EL (cell line): ENCODE measurements at regions not wholly inside any gene's neighbourhood (a gene's known extent, or its start where the extent isn't known, plus 50 kb on each side); places are given as distances from the start of the nearest gene placed in this dataset.

Experiments
- DNase-seq: peaks from one replicate; pipeline ENCODE4 v3.0.0-alpha.2; 2016

DNA sequence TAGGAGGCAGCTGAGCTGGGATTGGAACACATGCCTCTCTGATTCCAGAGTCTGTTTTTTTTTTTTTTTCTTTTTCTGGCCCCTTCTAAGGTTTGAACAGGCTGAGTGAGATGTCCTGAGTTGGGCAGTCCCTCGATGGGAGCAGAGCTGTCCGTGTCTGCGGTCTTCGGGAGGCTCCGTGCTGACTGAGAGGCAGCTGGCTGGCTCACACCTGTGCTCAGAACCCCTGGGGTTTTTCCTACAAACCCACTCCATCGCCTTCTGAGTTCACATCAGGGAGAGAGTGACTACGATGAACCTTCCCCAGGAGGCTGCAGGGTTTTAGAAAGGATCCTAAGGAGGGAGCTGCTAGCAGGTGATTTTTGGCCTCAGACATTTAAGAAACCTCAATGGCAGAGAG, 92.5 kb downstream of the IRF8 start:
- no peak for DNase-seq

DNA sequence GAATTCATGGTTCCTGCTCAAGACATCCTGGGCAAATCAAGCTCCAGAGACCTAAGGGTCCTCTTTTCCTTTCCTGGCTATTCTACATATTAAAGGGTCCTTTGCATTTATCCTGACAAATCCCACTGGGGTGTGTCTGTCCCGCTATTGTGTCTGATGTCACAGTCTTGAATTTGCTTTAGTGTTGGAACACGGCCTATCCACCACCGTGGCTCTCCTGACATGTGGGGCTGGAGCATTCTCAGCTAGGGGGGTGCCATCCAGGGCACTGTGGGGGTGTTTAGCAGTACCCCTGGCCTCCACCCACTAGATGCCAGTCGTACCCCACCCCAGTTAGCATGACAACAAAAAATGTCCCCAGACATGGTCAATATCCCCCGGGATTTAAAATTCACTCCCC, 92.9 kb downstream of the IRF8 start:
- no peak for DNase-seq

DNA sequence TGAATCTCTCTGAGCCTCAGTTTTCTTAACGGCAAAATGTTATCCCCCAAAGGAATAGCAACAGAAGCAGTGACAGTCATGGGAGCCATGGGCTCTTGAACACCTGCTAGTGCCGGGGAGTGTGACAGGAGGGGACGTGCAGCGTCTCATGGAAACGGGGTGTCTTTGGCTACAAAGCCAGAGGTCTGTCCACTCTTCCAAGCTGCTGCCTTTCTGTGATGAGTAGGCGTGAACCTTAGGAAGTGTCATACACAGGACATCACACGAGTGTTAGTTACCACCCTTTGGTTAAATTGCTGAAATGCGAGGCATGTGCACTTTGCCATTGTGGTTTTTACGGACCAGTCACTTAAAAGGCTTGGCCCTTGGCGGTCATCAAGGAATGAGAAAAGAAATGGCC, 93.4 kb downstream of the IRF8 start:
- DNase-seq = peak; percentile 25

DNA sequence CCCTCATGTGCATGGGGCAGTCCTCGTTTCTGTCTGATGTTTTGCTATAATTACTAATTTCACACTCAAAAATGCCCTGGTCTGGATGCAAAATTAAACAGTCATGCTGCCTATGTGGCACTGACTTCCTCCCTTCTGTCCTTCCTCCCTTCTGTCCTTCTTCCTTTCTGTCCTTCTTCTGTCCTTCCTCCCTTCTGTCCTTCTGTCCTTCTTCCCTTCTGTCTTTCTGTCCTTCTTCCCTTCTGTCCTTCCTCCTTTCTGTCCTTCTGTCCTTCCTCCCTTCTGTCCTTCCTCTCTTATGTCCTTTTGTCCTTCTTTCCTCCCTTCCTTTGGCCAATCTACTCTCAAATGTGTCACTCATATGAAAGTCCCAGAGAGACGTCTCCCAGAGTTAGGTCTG, 93.8 kb downstream of the IRF8 start:
- DNase-seq = no peak

DNA sequence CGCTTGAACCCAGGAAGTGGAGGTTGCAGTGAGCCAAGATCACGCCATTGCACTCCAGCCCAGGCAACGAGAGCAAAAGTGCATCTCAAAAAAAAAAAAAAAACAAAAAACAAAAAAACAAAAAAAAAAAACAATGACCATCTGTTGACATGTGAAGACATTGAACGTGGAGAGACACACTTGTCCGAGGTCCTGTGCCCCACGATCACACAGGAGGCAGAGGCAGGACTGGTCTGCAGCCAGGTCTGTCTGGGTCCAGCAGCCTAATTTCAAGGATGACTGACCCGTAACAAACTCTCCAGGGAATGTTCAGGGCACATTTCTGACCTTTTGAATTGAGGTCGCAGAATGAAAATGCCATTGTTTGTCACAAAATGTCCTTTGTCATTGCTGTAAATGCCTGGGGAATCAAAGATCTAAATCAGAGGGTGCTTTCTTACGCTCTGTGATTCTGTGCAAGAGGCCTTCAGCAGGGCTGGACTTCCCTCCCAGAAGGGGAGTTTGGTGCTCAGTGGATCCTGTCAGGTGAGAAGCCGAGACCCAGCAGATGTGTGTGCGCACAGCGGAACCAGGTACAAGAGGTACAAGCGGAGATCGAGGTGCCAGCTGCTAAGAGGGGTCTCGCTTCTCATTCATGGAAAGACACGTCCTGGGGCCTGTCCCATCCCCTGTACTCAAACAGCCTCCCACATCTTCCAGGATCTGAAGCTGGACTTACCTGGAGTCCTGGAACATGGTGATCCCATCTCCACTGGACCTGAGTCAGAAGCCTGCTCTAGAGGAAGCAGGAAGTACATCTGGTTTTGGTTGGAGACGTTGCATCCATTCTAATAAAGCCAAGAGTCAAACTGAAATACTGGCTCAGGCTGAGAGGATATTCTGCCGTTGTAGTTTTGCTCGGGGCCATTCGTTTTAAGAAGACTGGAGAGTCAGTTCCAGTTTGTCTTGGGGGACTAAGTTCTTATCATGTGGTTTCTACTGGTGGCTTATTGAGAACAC, 95.8 kb downstream of the IRF8 start:
- DNase-seq = no peak

DNA sequence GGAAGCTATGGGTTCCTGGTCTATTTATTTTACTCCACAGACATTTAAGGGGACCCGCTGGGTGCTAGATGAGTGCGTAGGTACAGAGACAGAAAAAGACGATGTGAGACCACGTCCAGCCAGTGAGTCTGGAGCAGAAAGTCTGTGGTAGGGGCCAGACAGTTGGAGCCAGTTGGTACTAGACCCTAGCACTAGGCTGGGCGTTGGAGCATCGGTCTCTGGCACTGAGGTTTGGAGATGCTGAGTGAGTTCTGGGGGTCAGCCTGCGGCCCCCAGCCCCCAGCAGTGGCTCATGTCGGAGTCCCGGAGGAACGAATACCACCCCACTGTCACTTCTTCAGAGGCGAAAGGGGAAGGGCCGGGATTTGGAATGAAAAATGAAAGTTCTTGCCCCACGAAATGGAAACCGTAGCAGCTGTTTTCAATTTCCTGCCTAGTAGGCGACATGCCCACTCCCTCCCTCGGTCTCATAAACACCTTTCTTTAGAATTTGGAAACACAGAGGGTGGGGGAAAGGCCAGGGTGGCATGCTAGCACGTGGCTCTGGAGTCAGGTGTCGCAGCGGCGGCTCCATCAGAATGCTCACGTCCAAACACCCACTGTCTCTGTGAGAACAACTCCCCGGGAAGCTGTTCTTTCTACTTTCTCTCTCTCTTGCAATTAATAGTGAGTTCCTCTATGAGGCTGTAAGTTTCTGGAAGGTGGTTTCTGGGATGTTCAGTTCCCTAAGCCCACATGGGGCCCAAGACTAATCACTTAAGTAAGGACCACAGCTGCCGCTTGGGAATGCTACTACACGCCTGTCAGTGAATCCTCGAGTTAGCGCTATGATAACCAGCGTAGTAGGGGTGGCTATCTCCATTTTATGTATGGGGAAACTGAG, 96.8 kb downstream of the IRF8 start:
- DNase-seq = no peak

DNA sequence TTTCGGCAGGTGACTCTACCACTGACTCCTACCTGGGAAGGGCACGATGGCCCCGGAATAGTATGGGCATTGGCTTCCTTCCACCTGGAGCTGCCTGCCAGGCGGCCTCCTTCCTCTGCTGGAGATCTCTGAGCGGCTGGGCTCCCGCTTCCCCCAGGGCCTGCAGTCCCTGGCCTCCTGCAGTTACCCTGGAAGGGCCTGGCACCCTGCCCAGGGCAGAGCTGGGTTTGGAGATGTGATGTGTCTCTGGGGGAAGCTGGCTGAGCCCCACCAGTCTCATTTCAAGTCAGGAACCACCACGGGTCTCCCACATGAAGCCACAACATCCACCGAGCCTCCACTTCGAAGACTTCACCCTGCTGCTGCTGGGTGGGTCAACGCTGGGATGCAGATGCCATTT, 97.9 kb downstream of the IRF8 start:
- no peak for DNase-seq

DNA sequence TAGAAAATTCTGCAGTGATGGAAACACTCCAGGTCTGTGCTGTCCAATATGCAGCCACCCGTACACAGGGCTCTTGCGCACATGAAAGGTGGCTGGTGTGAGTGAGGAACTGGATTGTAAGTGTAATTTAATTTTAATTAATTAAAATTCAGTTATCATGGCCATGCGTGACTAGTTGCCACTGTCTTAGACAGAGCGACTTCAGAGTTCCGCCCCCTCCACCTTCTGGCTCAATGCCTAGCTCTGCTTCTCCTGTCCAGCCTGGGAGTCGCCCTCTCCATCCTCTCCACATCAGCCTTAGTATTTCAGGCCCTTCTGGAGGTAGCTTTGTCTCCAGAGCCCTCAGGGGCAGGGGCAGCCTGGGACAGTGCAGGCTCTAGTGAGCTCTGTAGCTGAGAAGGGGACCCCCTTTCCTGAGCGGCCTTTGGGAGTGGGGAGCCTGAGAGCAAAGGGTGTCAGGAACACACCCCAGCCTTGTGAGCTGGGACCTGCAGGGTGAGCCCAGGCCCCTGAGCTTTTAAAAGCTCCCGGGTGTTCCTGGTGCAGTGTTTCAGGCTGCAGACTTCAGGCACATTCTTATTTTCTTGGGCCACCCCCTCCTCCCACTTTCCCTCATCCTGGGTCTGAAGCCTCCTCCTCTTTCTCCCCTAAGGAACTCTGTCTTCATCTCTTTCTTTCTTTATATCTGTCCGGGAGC, 99.4 kb downstream of the IRF8 start:
- no peak for DNase-seq

DNA sequence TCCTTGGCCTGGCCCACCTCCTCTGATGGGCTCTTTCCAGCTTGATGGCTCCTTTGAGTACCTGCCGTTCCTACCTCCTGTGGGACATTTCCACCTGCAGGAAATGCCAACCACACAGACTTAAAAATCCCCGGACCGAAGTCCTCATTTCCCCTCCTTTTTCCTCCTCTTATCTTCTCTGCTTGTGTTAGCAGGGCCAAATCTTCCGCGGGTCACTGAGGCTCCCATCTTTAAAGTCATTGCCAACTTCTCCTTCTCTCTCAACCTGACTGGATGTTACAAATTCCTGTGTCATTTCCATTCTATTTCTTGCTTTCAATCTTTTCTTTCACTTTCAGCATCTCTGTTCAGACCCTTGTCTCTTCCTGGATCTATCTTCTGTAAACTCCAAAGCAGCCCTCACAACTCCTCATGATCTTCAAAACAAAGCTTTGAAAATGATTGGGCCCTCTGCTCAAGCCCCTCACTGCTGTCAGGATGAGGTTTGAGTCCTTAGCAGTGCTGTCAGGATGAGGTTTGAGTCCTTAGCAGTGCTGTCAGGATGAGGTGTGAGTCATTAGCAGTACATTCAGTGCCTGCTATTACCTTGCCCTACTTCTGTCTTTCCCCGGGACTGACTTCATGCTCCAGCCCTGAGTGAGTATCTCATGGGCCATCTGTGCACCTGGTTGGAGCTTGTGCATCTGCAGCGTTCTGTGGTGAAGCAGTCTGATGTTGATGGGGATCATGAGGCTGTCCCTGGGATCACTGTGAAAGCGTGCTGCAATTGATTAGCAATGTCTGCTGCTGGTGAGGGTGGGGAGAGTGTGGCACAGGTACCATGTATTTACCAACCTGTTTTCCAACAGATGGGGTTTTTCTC, 100.1 kb downstream of the IRF8 start:
- DNase-seq = no peak

DNA sequence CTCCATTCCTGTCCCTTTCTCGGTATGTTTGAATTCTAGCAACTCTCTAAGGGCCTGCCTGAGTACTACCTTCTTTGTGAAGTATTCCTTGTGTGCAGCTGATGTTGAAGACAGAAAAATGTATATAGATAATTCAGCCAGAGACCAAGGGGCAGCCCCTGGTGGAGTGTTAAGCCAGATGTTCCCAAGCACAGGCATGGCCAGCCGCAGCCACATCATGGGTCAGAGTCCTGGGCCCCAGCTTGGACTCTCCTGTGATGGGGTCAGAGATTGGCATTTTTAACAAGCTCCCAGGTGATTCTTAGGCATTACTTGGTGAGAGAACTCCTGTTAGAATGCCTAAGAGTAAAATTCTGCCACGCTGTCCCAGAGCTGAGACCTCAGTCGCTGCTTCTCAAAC, 100.8 kb downstream of the IRF8 start:
- no peak for DNase-seq

DNA sequence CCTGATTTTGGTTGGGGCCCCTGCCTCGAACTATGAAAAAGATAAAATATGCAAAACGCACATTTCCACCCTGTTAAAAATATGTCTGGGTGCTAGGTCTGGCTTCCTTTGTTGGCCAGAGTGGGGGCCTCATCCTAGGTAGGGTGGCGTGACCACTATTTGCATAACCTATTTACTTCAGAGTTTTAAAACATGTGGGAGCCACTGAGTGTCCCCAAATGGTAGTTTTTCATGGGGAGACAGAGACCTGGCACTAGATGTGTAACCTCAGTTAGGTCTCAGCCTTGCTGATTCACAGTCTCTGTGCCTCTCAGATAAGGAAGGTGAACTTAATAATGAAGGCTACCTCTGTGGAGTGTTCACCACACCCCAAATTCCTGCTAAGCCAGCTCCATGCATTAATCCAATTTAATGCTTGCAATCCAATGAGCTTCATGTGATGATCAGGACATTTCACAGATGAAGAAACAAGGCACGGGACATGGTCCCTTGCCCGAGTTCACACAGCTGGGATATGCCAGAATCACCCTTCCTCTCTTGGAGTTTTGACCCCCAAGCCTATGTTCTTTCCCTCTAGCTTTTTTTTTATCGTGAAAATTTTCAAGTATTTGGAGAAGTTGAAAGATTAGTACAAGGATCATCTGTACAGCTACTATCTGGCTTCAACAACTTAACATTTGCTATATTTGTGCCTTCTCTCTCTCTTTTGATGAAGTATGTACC, 103.4 kb downstream of the IRF8 start:
- no peak for DNase-seq

DNA sequence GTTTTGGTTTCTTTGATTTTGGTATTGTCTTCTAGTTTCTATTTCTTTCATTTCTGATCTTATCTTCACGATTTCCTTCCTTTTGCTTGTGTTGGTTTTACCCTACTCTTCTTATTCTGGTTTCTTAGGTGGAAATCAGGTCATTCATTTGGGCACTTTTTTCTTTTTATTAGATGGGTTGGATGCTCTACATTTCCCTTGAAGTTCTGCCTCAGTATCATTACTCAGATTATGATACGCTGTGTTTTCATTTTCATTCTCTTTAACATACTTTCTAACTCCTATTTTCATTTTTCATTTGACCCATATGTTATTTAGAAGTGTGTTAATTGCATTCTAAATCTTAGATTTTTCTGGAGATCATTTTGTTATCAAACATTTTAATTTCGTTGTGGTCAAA, 108.6 kb downstream of the IRF8 start:
- no peak for DNase-seq

DNA sequence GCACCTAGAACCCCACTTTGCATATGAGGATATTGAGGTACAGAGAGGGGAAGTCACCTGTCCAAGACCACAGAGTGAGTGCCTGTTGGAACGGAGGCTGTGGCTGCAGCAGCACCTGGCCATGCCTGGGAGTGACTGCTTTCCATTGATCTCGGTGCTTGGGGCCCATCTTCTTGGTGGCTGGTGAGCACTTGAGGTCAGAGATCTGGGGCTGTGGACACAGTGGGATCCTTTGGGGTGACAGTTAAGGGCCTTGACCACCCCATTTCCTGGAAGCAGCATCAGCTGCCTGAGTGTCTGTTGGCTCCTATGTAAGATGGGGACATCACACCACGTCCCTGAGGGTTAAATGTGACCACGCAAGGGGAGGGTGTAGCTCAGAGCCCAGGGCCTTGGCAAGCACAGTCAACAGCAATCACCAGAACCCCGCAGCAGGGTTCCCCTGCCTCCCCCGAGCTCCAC, 111.7 kb downstream of the IRF8 start:
- no peak for DNase-seq

DNA sequence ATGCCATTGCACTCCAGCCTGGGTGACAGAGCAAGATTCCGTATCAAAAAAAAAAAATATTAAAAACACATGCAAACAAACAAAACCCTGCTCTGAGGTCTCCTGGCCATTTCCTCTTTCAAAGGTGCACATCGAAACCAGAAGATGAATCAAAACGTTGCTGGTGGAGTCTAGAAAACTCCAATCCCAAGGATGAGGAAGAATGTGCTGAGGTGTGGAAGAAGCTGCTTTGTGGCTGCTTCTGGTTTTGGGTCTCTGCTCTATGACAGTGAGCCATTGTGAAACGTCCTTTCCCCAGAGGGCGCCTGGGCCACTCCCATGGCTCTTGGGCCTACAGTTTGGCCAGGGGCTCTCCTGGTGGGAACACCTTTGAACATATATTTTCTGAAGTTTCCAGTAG, 112.6 kb downstream of the IRF8 start:
- no peak for DNase-seq

DNA sequence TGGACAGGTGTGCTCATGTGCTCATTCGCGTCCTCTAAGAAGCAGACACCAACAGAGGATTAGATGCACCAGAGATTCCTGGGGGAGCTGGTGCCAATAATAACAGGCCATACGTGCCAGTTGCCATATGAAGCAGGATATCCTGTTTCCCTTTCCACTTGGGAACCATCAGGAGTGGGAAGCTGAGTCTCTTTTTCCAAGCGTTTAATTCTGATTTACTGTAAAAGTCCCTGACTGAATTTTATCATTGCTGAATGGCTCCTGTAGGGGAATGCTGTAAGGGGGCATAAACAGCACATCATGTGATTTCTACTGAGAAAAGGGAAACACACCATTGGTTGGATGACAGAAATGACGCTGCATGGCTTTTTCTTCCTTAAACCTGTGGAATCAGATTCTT, 113.3 kb downstream of the IRF8 start:
- no peak for DNase-seq

DNA sequence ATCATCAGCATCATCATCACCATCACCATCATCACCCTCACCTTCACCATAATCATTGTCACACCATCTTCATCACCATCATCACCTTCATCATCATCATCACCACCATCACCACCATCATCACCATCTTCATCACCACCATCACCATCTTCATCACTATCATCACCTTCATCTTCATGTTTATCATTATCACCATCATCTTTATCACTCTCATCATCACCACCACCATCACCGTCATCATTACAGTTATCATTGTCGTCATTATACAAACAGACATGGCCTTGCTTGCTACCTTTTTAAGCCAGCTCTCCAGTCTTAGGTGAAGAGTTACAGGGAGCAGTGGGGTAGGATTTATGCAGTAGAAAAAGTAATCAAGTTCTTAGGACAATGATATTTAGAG, 114.9 kb downstream of the IRF8 start:
- no peak for DNase-seq

DNA sequence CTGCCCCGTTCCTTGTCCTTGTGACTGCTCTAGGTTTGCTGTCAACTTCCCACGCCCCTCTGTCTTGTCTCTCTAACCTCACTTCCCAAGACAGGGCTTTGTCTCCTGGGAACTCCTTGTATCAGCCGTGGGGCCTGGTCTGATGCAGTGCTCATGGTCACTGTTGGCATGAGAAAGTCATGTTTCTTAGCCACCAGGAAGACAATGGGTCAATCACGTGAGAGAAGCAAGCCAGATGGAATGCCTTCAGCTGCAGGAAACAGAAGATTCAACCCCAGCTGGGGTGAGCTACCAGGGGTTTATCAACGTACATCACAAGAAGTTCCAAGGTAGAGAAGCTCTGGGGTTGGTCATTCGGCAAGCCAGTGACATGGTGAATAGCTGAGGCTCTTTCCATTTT, 116.6 kb downstream of the IRF8 start:
- DNase-seq = no peak

DNA sequence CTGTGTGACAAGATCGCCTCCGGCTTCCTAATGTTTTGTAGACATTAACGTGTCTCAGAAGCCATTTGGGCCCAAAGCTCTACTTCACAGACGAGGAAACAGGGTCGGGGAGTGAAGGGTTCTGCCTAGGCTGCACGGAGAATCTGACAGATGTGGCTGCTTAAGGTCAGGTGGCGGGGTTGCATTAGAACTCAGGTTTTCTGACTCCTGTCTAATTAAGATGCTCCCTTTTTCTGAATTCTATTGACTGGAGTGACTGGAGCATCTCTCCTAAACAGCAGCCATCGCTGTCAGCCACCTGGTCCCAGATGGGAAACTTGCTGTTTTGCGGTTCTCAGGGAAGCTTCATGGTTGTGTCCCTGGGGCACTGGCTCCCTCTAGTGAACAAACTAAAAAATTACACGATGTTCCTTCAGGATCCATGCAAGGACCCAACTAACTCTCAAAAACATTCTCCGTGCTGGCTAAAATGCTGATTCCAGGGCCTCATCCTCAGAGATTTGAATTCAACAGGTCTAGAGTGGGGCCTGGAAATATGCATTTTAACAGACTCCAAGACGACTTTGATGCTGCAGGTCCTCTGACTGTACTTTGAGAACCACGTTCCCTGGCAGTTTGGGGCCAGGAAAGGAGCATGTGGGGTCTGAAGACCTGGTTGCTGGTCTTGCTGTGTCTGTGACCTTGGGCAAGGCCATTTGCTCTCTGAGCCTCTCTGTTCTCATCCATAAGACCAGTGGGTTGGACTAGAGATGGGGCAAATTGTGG, 117.4 kb downstream of the IRF8 start:
- peak; percentile 49 for DNase-seq

DNA sequence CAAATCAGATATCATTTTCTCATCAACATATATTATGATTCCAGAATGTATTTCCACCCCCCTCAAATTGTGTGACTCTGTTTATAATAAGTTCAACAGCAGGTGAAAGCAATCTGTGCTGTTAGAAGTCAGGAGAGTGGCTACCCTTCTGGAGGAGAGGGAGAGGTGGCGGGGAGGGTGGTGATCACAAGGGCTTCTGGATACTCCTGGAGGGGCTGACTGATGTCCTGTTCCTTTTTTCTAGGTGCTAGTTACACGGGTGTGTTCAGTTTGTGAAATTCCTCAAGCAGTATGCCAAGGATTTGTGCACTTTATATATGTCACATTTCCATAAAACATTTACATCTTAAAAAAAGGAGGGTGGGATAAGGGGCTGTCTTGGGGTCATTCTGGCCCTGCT, 119.1 kb downstream of the IRF8 start:
- no peak for DNase-seq

DNA sequence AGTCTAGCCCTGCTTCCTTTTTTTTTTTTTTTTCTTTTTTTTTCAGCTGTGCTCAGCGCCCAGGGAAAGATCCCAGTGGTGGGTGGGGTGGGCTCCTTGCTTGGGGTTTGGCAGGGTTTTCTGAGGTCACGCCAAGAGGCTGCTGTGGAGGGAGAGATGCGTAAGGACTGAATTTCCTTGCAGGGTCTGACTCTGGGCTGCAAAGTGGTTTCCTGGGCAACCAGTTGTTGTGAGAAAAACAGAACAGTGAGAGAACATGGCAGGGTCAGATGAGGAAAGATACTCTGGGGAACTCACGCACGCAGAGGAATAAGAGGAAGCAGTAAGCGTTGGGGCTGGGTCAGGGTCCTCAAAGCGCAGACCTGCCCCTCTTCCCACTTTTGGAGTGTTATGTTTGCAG, 119.5 kb downstream of the IRF8 start:
- no peak for DNase-seq

DNA sequence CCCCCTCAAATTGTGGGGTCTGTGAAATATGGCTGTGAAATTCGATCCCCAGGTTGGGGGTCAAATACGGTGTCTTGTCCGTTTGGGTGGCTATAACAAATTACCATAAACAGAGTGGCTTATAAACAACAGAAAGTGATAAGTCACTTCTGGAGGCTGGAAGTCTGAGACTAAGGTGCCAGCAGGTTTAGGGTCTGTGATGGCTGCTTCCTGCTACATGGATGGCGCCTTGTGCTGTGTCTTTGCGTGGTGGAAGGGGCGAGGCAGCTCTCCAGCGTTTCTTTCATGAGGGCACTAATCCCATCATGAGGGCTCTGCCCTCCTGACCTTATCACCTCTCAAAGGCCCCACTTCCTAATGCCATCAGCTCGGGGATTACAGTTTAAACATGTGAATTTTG, 120.0 kb downstream of the IRF8 start:
- no peak for DNase-seq
